Globus pallidus (tissue), 1 donor: ENCODE measurements at regions not wholly inside any gene's neighbourhood (a gene's known extent, or its start where the extent isn't known, plus 50 kb on each side); places are given as distances from the start of the nearest gene placed in this dataset.
A peak's percentile ranks its signal among the peaks of the same experiment; 100 is the strongest.

Source experiments
- DNase-seq: peaks from one replicate; pipeline ENCODE4 v3.0.0-alpha.2; 2015; ENCODE audit warnings: low spot score

- DNase-seq: no peak
These were observed 57.1 kb upstream of the ATG10 start for GRCh38 chr5:81914696-81915095.

- DNase-seq: no peak
These were observed 58.9 kb upstream of the ATG10 start for GRCh38 chr5:81912933-81913332.

GRCh38 chr5:81909677-81910076, 62.1 kb upstream of the ATG10 start:
- no peak for DNase-seq

GRCh38 chr5:81908771-81909170, 63.1 kb upstream of the ATG10 start:
- DNase-seq: no peak

GRCh38 chr5:81908044-81908443, 63.8 kb upstream of the ATG10 start:
- DNase-seq: no peak

GRCh38 chr5:81907012-81907635, 64.7 kb upstream of the ATG10 start:
- DNase-seq: no peak

- no peak for DNase-seq
These were observed 65.7 kb upstream of the ATG10 start for GRCh38 chr5:81906086-81906485.

GRCh38 chr5:81904861-81905260, 67.0 kb upstream of the ATG10 start:
- DNase-seq: no peak

GRCh38 chr5:81904166-81904565, 67.7 kb upstream of the ATG10 start:
- peak; percentile 64 for DNase-seq

GRCh38 chr5:81901586-81901985, 70.2 kb upstream of the ATG10 start:
- DNase-seq: no peak

- DNase-seq: no peak
These were observed 72.7 kb upstream of the ATG10 start for GRCh38 chr5:81899123-81899522.

GRCh38 chr5:81898403-81898802, 73.4 kb upstream of the ATG10 start:
- no peak for DNase-seq

GRCh38 chr5:81896764-81897163, 75.1 kb upstream of the ATG10 start:
- DNase-seq: no peak

GRCh38 chr5:81895307-81895706, 76.5 kb upstream of the ATG10 start:
- DNase-seq: no peak

- DNase-seq: no peak
These were observed 77.9 kb upstream of the ATG10 start for GRCh38 chr5:81893961-81894360.

- peak; percentile 56 for DNase-seq
These were observed 87.0 kb upstream of the ATG10 start for GRCh38 chr5:81884871-81885270.

- no peak for DNase-seq
These were observed 88.5 kb upstream of the ATG10 start for GRCh38 chr5:81883371-81883770.

- DNase-seq: no peak
These were observed 90.2 kb upstream of the ATG10 start for GRCh38 chr5:81881595-81881994.

GRCh38 chr5:81879936-81880335, 91.9 kb upstream of the ATG10 start:
- DNase-seq: no peak

GRCh38 chr5:81878333-81878732, 93.5 kb upstream of the ATG10 start:
- no peak for DNase-seq

GRCh38 chr5:81866994-81867393, 104.8 kb upstream of the ATG10 start:
- no peak for DNase-seq

- no peak for DNase-seq
These were observed 109.9 kb upstream of the SSBP2 start for GRCh38 chr5:81860778-81861177.

- DNase-seq: no peak
These were observed 108.7 kb upstream of the SSBP2 start for GRCh38 chr5:81859624-81860023.
